Rectal smooth muscle tissue (tissue), 1 donor: ENCODE measurements at regions not wholly inside any gene's neighbourhood (a gene's known extent, or its start where the extent isn't known, plus 50 kb on each side); places are given as distances from the start of the nearest gene placed in this dataset.
A peak's percentile ranks its signal among the peaks of the same experiment; 100 is the strongest.

Experiments used
- H3K27ac ChIP-seq: one replicate; pipeline ENCODE4 v1.7.0; 2013; ENCODE audit warnings: low read depth, low read length, inconsistent platforms
- H3K27me3 ChIP-seq: one replicate; pipeline ENCODE4 v1.7.0; 2013; ENCODE audit warnings: low read length; ENCODE audit not compliant: control insufficient read depth, insufficient read depth
- H3K36me3 ChIP-seq: one replicate; pipeline ENCODE4 v1.7.0; 2013; ENCODE audit warnings: low read length; ENCODE audit not compliant: control insufficient read depth, insufficient read depth
- H3K4me1 ChIP-seq: one replicate; pipeline ENCODE4 v1.7.0; 2013; ENCODE audit warnings: low read length; ENCODE audit not compliant: control insufficient read depth, insufficient read depth
- H3K4me3 ChIP-seq: one replicate; pipeline ENCODE4 v1.7.0; 2013; ENCODE audit warnings: low read length
- H3K9ac ChIP-seq: one replicate; pipeline ENCODE4 v1.7.0; 2013; ENCODE audit warnings: low read length

- no peak overlapping the region for H3K27ac ChIP-seq
- H3K4me1 ChIP-seq = no peaks in the 10 kb centered on the region
- H3K4me3 ChIP-seq = no peak overlapping the region
- H3K9ac ChIP-seq = no peak overlapping the region
- no peaks in the 10 kb centered on the region for H3K36me3 ChIP-seq
- H3K27me3 ChIP-seq = no peaks in the 10 kb centered on the region
Measured at GRCh38 chr6:164414695-164415094, 894.7 kb downstream of the C6orf118 start.

GRCh38 chr6:164412566-164412965 lies 896.8 kb downstream of the C6orf118 start:
- Histone ChIP-seq H3K9ac (no peak overlapping the region), H3K36me3 (no peaks in the 10 kb centered on the region), H3K4me3 (no peak overlapping the region), H3K4me1 (no peaks in the 10 kb centered on the region), H3K27ac (no peak overlapping the region), H3K27me3 (no peaks in the 10 kb centered on the region)

DNA sequence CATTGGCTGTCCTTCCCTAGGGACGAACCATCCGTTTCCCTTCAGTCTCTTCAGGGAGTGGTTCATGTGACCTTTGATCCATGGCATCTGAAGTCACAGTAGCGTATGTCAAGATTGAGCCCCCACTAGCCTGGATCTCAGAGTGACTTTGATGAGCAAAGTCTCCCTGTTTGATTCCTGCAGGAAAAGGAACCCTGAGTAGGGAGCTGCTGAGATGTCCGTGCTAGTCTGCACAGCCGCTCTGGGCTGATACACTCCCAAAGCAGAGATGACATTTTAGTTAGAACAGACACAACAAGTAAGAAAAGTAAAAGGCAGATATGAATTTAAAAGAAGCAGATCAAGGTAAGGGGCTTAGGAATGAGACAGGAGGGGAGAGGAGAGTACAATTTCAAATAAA lies 899.4 kb downstream of the C6orf118 start:
- Histone ChIP-seq H3K36me3 (no peaks in the 10 kb centered on the region), H3K4me1 (no peaks in the 10 kb centered on the region), H3K4me3 (no peak overlapping the region), H3K27me3 (no peaks in the 10 kb centered on the region), H3K27ac (no peak overlapping the region), H3K9ac (no peak overlapping the region)

DNA sequence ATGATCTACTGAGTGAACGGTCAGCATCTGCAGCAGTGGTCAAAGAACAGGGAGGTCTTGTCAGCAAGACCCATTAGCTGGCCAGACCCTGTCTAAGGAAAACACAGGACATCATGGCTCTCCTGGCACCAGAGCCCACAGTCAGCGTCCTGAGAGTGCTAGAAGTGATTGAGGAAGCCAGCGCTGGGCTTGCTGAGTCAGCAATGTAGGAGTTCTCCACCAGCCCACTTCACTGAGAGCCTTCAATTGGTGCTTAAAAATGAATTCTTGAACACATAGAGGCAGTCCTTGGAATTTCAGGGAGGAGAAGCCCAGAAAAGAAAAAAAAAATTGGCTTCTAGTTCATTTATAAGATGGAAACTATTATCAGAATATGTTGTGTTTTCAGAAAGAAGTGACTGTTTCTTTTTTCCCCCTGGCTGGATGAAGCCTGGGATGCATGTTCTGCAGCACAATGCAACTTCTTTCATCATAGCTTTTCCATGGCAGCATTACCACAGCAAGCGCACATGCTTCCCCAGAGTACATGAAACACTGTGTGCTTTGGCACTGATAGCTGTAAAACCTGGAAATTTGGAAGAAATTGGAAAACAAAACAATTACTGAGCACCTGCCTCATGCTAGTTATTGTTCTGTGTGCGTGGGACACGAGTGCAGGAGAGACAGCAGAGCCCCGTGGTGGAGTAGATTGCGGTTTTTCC lies 899.9 kb downstream of the C6orf118 start:
- no peaks in the 10 kb centered on the region for H3K27me3 ChIP-seq
- H3K4me1 ChIP-seq = no peaks in the 10 kb centered on the region
- no peak overlapping the region for H3K27ac ChIP-seq
- H3K9ac ChIP-seq = no peak overlapping the region
- no peaks in the 10 kb centered on the region for H3K36me3 ChIP-seq
- no peak overlapping the region for H3K4me3 ChIP-seq

GRCh38 chr6:164408868-164409267 lies 900.5 kb downstream of the C6orf118 start:
- Histone ChIP-seq H3K9ac (no peak overlapping the region), H3K27me3 (no peaks in the 10 kb centered on the region), H3K27ac (no peak overlapping the region), H3K36me3 (no peaks in the 10 kb centered on the region), H3K4me3 (no peak overlapping the region), H3K4me1 (no peaks in the 10 kb centered on the region)

DNA sequence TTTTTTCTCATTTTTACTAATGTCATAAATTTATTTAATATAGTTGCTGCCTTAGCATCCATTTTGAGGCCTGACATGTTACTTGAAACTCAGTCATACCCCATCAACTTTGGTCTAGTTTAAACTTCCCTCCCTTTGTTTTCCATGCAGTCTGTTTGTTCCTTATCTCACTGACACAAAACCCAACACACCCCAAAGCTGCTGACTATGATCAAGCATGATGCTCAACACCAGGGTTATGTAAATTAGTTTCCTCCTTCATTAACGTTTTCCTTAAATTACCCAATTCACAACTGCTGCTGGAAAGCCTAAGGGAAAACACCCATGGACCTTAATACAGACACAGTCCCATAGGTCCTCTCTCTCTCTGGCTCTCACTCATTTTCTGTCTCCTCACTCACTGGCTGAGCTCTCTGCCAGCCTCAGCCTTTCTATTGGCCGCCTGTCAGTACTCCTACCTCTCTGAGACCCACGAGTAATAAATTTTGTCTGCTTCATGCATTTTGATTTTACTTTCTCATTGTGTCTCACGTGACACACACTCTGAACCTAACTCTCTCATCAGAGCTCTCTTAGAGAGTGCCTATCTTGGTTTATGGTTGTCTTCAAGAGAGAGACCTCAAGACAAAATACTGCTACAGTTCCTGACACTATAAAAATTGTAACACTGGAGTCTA lies 904.5 kb downstream of the C6orf118 start:
- Histone ChIP-seq H3K4me3 (no peak overlapping the region), H3K4me1 (no peaks in the 10 kb centered on the region), H3K27me3 (no peaks in the 10 kb centered on the region)

GRCh38 chr6:164401871-164402270 lies 907.5 kb downstream of the C6orf118 start:
- no peaks in the 10 kb centered on the region for H3K4me1 ChIP-seq
- H3K9ac ChIP-seq = no peak overlapping the region
- no peak overlapping the region for H3K4me3 ChIP-seq
- H3K36me3 ChIP-seq = no peaks in the 10 kb centered on the region
- H3K27ac ChIP-seq = no peak overlapping the region
- H3K27me3 ChIP-seq = no peaks in the 10 kb centered on the region

More for the DNA sequence above, 904.5 kb downstream of the C6orf118 start:
- Histone ChIP-seq H3K36me3 (no peaks in the 10 kb centered on the region), H3K27ac (no peak overlapping the region), H3K9ac (no peak overlapping the region)

GRCh38 chr6:164398647-164399046 lies 910.8 kb downstream of the C6orf118 start:
- no peaks in the 10 kb centered on the region for H3K27me3 ChIP-seq
- H3K27ac ChIP-seq = no peak overlapping the region
- no peak overlapping the region for H3K9ac ChIP-seq
- H3K4me1 ChIP-seq = peaks cover 2% of the 10 kb centered on the region
- no peak overlapping the region for H3K4me3 ChIP-seq
- H3K36me3 ChIP-seq = no peaks in the 10 kb centered on the region

DNA sequence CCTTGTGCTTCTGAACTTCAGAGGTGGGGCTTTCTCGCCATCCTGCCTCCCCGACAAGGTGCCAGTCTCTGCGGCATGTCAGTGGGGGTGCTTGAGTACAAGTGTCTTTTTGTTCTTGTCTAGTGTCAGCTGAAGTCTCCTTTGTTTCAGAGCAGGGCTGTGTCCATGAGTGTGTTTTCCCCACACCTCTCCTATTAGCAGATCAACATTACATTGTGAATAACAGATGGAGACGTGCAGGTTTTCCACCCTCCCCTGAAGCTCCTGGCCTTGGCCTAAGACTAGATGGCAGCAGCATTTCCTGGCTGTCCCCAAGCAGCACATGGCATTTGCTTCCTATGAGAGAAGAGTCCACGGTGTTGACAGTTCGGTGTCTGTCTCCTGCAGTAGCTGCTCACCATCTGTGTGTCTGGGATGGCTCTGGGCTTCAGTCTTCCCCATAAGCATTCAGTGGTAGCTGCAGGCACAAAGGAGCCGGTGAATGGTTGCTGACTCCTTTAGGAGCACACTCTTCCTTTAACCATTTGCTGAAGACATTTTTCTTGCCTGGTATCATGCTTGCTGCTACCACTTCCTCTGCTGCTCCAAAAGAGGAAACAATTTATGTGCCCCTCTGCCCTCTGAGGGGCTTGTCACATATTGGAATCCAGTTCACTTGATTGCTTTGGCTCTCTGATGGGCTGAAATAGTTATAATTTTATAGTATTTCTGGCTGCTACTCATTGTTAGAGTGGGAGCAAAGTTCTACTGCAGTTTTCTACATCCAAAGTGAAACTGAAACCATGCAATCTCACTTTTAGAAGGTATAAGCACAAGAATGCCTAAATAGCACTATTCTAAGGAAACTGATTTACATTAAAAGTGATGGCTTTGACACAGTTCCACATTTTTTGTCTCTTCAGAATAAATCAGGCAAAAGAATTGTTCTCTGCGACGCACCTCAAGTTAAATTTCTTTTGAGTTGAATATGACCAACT lies 913.0 kb downstream of the C6orf118 start:
- no peaks in the 10 kb centered on the region for H3K27me3 ChIP-seq
- no peak overlapping the region for H3K9ac ChIP-seq
- H3K4me3 ChIP-seq = peak overlapping the region; percentile 37
- H3K4me1 ChIP-seq = peaks cover 2% of the 10 kb centered on the region
- H3K36me3 ChIP-seq = no peaks in the 10 kb centered on the region
- no peak overlapping the region for H3K27ac ChIP-seq

- Histone ChIP-seq H3K9ac (no peak overlapping the region), H3K4me3 (no peak overlapping the region), H3K27ac (no peak overlapping the region), H3K4me1 (no peaks in the 10 kb centered on the region), H3K27me3 (no peaks in the 10 kb centered on the region), H3K36me3 (no peaks in the 10 kb centered on the region)
Measured at GRCh38 chr6:164379795-164380194, 929.6 kb downstream of the C6orf118 start.

DNA sequence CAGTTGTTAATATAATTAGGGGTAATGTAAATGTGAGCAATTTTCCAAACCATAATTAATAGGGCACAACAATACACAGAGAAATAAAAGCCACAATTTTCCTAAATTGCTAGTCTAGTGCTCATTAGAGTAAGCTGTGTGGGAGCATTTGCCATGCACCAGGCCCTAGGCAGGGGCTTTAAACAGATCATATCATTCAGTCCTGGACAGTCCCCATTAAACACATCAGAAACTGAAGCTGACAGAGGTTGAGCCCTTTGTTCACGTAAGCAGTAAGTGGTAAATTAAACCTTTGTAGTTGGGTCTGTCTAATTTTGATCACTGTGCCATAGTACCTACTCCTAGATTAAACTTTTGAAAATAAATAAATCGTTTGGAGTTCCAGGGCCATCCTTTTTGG lies 931.1 kb downstream of the C6orf118 start:
- H3K27me3 ChIP-seq = no peaks in the 10 kb centered on the region
- H3K27ac ChIP-seq = no peak overlapping the region
- no peaks in the 10 kb centered on the region for H3K4me1 ChIP-seq
- no peaks in the 10 kb centered on the region for H3K36me3 ChIP-seq
- no peak overlapping the region for H3K4me3 ChIP-seq
- H3K9ac ChIP-seq = no peak overlapping the region

DNA sequence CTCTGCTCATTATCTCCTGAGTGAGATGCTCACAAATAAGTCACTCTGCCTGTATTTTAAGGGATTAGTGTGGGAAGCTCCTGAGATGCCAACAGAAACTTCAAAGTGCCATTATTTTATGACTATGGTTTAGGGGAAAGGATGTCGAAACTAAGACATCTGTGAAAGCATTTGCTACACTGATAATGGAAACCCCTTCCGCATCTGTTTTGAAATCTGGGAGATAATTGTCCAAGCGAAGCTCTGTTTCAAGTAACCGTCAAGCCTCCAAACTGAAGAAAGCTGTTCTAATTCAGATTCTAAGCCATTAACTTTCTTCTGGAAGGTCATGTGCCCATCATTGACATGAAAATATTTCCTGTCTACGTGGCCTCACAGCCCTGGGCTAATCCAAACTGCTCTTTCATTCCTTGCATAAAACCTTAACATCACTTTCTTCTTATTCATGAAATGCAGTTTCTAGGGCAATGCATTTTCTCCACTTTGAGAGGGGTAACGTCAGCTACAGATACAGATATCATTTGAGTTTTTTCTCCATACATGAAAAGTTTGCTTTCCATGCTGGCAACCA lies 932.0 kb downstream of the C6orf118 start:
- Histone ChIP-seq H3K4me1 (no peaks in the 10 kb centered on the region), H3K4me3 (no peak overlapping the region), H3K9ac (no peak overlapping the region), H3K27ac (no peak overlapping the region), H3K27me3 (no peaks in the 10 kb centered on the region), H3K36me3 (no peaks in the 10 kb centered on the region)
